ENCODE measurements at regions not wholly inside any gene's neighbourhood (a gene's known extent, or its start where the extent isn't known, plus 50 kb on each side); places are given as distances from the start of the nearest gene placed in this dataset.

- H3K14ac ChIP-seq (ENCODE audit: insufficient read depth, low read length) = no peak overlapping the region
- no peak overlapping the region for H3K23ac ChIP-seq (ENCODE audit: insufficient read length, low read depth, low read length)
- H3K4me1 ChIP-seq (ENCODE audit: insufficient read depth, low read length) = no peaks in the 10 kb centered on the region
- no peak overlapping the region for H2BK120ac ChIP-seq (ENCODE audit: low read depth, low read length, poor library complexity, severe bottlenecking)
- H2AFZ ChIP-seq (ENCODE audit: low read length) = no peak overlapping the region
- no peaks in the 10 kb centered on the region for H3K36me3 Mint-ChIP-seq (ENCODE audit: insufficient read depth in 1 of 3, low read depth in 3 of 3)
- H3T11ph ChIP-seq (ENCODE audit: low read length) = no peak overlapping the region
- H3K79me1 ChIP-seq (ENCODE audit: insufficient read depth, low read depth, low read length, poor library complexity, severe bottlenecking) = no peaks in the 10 kb centered on the region
- no peak overlapping the region for H2BK15ac ChIP-seq (ENCODE audit: low read depth, low read length)
- no CpG with 5 or more reads among the region's 4 CpGs for WGBS (ENCODE audit: extremely low coverage, insufficient read length, low lambda C conversion rate)
- no peaks in the 10 kb centered on the region for H3K23me2 ChIP-seq (ENCODE audit: insufficient read length, low read depth, low read length, poor library complexity, severe bottlenecking)
- no peak overlapping the region for H3K4me3 Mint-ChIP-seq
- H3K56ac ChIP-seq (ENCODE audit: insufficient read length, low read depth, low read length) = no peak overlapping the region
- H4K5ac ChIP-seq (ENCODE audit: insufficient read length, low read depth, low read length) = no peak overlapping the region
- no peak overlapping the region for H2BK5ac ChIP-seq (ENCODE audit: insufficient read length, low read length)
- no peak overlapping the region for H2AK5ac ChIP-seq (ENCODE audit: insufficient read length, low read length)
- H3K9me3 Mint-ChIP-seq = no peaks in the 10 kb centered on the region
- no peak overlapping the region; a peak in 1 of 7 replicates for H3K27ac Mint-ChIP-seq
- no peak overlapping the region for H3K27ac ChIP-seq (ENCODE audit: insufficient read length, low read depth, low read length)
- H3K4me1 Mint-ChIP-seq = peaks cover 0 to 5% of the 10 kb centered on the region in 2 experiments; a peak in 2 of 4 replicates
- no peak overlapping the region for H2BK20ac ChIP-seq (ENCODE audit: low read depth, low read length, poor library complexity, severe bottlenecking)
- no peak for TF ChIP-seq CTCF (conservative IDR thresholded peaks at IDR 0.05)
- H3K27me3 Mint-ChIP-seq (ENCODE audit: low read depth) = no peaks in the 10 kb centered on the region
- no peak overlapping the region for H4K91ac ChIP-seq (ENCODE audit: insufficient read length, low read depth, low read length)
- no peak overlapping the region for H3K4me2 ChIP-seq (ENCODE audit: insufficient read depth, insufficient read length, low read length)
- no peak overlapping the region for H4K8ac ChIP-seq (replicated peaks; ENCODE audit: insufficient read length, low read depth, low read length)
- no peak overlapping the region for H3K9ac ChIP-seq (ENCODE audit: extremely low read depth, insufficient read length, low read length)
- H3K4ac ChIP-seq (ENCODE audit: low read depth, low read length) = no peak overlapping the region
- no peaks in the 10 kb centered on the region for H4K20me1 ChIP-seq (ENCODE audit: control insufficient read depth, insufficient read depth, insufficient read length)
- no peak overlapping the region for H2BK12ac ChIP-seq (ENCODE audit: insufficient read length, low read depth, low read length)
- H3K9me3 ChIP-seq (ENCODE audit: control insufficient read depth, low read depth, low read length) = no peaks in the 10 kb centered on the region
- no peaks in the 10 kb centered on the region for H3K79me2 ChIP-seq (ENCODE audit: insufficient read depth, low read length)
- H3K27me3 ChIP-seq (ENCODE audit: insufficient read depth, low read length) = no peaks in the 10 kb centered on the region
- no peak overlapping the region for H3K18ac ChIP-seq (ENCODE audit: insufficient read length, low read depth, low read length)
- DNase-seq = no peak
Measured at GRCh38 chr18:42623935-42624334, 491.6 kb downstream of the RIT2 start.
